ENCODE measurements at regions not wholly inside any gene's neighbourhood (a gene's known extent, or its start where the extent isn't known, plus 50 kb on each side); places are given as distances from the start of the nearest gene placed in this dataset.
A peak's percentile ranks its signal among the peaks of the same experiment; 100 is the strongest.

- H3K27me3 ChIP-seq, result no peaks in the 10 kb centered on the region
- no peaks in the 10 kb centered on the region for H3K36me3 ChIP-seq (replicated peaks in 1 of 2; ENCODE audit: insufficient read depth in 1 of 2, low read depth in 2 of 2)
- TF ChIP-seq POLR2A (IDR thresholded peaks at IDR 0.05), result no peak
- TF ChIP-seq, protein P1, sequence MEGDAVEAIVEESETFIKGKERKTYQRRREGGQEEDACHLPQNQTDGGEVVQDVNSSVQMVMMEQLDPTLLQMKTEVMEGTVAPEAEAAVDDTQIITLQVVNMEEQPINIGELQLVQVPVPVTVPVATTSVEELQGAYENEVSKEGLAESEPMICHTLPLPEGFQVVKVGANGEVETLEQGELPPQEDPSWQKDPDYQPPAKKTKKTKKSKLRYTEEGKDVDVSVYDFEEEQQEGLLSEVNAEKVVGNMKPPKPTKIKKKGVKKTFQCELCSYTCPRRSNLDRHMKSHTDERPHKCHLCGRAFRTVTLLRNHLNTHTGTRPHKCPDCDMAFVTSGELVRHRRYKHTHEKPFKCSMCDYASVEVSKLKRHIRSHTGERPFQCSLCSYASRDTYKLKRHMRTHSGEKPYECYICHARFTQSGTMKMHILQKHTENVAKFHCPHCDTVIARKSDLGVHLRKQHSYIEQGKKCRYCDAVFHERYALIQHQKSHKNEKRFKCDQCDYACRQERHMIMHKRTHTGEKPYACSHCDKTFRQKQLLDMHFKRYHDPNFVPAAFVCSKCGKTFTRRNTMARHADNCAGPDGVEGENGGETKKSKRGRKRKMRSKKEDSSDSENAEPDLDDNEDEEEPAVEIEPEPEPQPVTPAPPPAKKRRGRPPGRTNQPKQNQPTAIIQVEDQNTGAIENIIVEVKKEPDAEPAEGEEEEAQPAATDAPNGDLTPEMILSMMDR (IDR thresholded peaks at IDR 0.05), result no peak
- ATAC-seq (no peak), DNase-seq (no peak)
- no peaks in the 10 kb centered on the region for H3K4me1 ChIP-seq
- intact Hi-C loops (cut with DNase I), result no loop called here
- H3K4me3 ChIP-seq, result no peak overlapping the region
- H3K9me3 ChIP-seq, result no peaks in the 10 kb centered on the region
- WGBS, 2 donors, result 71 to 99% methylated on average over 4 of the region's 4 CpGs
- no peak overlapping the region for H3K27ac ChIP-seq
Observed at GRCh38 chr9:18384066-18384465, 89.9 kb upstream of the ADAMTSL1 start.

DNA sequence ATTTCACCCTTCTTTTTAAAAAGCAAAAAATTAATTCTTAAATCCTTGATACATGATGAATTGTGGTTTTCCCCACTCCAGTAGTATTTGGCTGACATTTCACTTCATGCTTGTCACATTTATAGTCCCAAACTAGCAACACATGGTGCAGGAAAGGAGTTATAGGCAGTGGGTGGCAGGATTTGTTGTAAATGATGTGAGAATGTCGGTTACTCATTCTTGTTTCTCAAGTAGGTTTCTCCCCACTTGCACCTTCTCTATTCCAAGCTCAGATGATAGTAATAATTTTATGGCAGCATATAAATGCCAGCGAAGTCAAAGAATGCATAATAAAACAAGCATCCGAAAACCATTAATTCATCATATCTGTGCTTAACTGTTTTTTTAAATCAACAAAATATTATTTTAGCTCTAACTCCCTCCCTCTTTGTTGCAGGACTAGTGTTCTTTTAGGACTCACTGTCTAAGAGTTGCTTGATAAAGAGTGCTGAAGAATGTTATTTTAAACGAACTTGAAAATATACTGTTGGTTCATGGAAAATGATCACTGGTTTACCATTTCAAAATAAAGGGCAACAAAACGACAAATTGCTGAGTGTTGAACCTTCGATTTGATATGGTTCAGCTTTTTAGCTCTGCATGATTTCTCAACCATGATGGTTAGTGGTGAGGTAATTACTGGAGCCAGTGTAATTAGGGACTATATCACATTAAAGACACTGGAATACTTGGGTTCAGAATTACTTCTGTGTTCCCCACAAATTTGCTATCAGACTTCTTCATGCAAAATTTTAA, 88.1 kb upstream of the ADAMTSL1 start:
- H3K4me3 ChIP-seq, result no peak overlapping the region
- intact Hi-C loops (cut with DNase I), result no loop called here
- no peaks in the 10 kb centered on the region for H3K27me3 ChIP-seq
- H3K4me1 ChIP-seq, result no peaks in the 10 kb centered on the region
- TF ChIP-seq POLR2A (IDR thresholded peaks at IDR 0.05), result no peak
- TF ChIP-seq, protein P1 (IDR thresholded peaks at IDR 0.05), result no peak
- 68 to 69% methylated on average over 6 of the region's 6 CpGs for WGBS, 2 donors
- H3K9me3 ChIP-seq, result no peaks in the 10 kb centered on the region
- ATAC-seq, result no peak
- DNase-seq, result no peak
- no peaks in the 10 kb centered on the region for H3K36me3 ChIP-seq (replicated peaks in 1 of 2; ENCODE audit: insufficient read depth in 1 of 2, low read depth in 2 of 2)
- no peak overlapping the region for H3K27ac ChIP-seq

- Histone ChIP-seq H3K36me3 (replicated peaks in 1 of 2; ENCODE audit: insufficient read depth in 1 of 2, low read depth in 2 of 2) (no peaks in the 10 kb centered on the region), H3K4me1 (peaks cover 13% of the 10 kb centered on the region), H3K27ac (no peak overlapping the region), H3K9me3 (no peaks in the 10 kb centered on the region), H3K27me3 (no peaks in the 10 kb centered on the region), H3K4me3 (no peak overlapping the region)
- ATAC-seq (no peak), DNase-seq (no peak)
- TF ChIP-seq POLR2A (IDR thresholded peaks at IDR 0.05), result no peak
- TF ChIP-seq, protein P1 (IDR thresholded peaks at IDR 0.05), result no peak
- intact Hi-C loops (cut with DNase I), result no loop called here
- 44 to 64% methylated on average over 4 of the region's 4 CpGs for WGBS, 2 donors
Observed at GRCh38 chr9:18390393-18390792, 83.6 kb upstream of the ADAMTSL1 start.

DNA sequence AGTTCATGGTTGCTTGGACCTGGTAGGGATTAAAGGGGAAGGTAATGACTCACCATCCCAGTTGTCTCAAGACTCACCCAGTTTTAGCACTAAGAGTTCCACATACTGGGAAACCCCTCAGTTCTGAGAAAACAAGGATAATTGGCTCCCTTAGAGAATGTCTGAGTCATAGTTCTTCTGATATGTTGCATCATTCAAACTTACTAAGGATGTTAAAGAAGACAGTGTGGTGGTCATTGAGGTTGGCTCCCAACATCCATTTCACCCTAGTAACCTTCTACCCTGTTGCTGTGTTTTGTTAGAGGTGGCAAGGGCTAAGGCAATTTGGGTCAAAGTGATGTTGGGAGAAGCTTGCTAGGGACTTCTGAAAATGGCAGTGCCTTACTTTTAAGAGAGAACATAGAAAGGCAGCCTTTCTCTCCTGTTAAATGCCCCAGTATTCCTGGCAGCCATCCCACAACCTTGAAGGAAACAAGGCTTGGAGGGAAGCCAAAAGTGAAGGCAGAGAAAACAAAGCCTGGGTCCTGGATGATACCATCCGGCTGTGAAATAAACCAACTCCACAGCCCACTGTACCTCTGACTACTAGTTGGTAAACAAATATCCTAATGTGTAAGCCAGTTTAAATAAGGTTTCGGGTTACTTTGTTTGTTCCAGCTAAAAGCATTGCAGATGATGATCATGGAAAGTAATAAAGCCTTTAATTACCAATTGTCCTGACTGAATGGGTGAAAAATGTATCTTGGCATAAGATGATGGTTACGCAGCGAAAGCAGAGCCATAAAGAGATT, 80.4 kb upstream of the ADAMTSL1 start:
- peak; percentile 77 for ATAC-seq
- TF ChIP-seq, protein P1 (IDR thresholded peaks at IDR 0.05), result no peak
- TF ChIP-seq POLR2A (IDR thresholded peaks at IDR 0.05), result no peak
- peak overlapping the region in 1 of 4 donors; percentile 16 for H3K27ac ChIP-seq

More for the DNA sequence above, 80.4 kb upstream of the ADAMTSL1 start:
- no peak overlapping the region for H3K4me3 ChIP-seq
- H3K36me3 ChIP-seq (replicated peaks in 1 of 2; ENCODE audit: insufficient read depth in 1 of 2, low read depth in 2 of 2), result no peaks in the 10 kb centered on the region
- peak; percentile 55 to 62 (median 60) for DNase-seq
- no peaks in the 10 kb centered on the region for H3K27me3 ChIP-seq
- no peaks in the 10 kb centered on the region for H3K9me3 ChIP-seq
- intact Hi-C loops (cut with DNase I), result no loop called here
- peaks cover 13% of the 10 kb centered on the region for H3K4me1 ChIP-seq
- 18 to 22% methylated on average over 4 of the region's 4 CpGs for WGBS, 2 donors
